ENCODE measurements at regions not wholly inside any gene's neighbourhood (a gene's known extent, or its start where the extent isn't known, plus 50 kb on each side); places are given as distances from the start of the nearest gene placed in this dataset.
"Not testable (repeated sequence)": the region's sequence is repeated elsewhere in the genome, so short reads cannot be mapped to it uniquely, and the experiment has no call there.

GRCh38 chr7:73918926-73919693, 58.2 kb downstream of the TMEM270 start:
- TF ChIP-seq JUND (IDR thresholded peaks at IDR 0.05; ENCODE audit: low read depth), result no peak
- in situ Hi-C loops (cut with HindIII; ENCODE audit: low pct_unique_long_range_greater_than_20kb, low sequenced_read_pairs), result no loop called here
- no peak for DNase-seq (ENCODE audit: low read depth in 1 of 2, low spot score in 1 of 2)

DNA sequence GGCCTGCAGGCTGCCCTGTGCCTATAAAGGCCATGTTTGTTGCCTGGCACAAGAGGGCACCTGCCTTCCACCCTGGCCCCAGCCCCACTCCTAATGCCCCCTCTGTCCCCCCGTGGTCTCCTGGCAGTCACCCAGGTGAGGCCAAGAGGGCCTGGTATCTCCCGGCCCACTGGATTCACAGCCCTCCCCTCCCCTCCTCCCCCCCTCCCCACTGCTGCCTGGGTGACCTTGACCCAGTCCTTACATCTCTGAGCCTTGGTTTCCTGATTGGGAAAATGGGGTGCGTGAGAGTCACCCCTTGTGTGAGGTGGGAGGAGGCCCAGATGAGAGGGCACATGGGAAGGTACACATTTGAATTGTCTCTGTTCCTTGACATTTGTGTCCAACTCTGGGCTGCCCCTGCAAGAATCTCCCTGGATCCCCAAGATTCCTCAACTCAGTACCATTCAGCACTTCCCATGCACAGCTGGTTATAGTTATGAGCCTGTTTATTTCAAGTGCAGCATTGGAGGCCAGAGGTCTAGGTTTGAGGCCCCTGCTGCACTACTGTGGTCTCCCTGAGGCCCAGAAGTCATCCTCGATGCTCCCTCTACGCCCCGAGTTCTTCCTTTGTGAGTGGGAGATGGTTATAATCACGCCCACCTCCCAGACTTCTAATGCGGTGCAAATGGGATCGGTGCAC, 58.9 kb downstream of the TMEM270 start:
- TF ChIP-seq JUND (IDR thresholded peaks at IDR 0.05; ENCODE audit: low read depth), result no peak
- in situ Hi-C loops (cut with HindIII; ENCODE audit: low pct_unique_long_range_greater_than_20kb, low sequenced_read_pairs), result no loop called here
- DNase-seq (ENCODE audit: low read depth in 1 of 2, low spot score in 1 of 2), result no peak

GRCh38 chr7:73920406-73921134, 59.6 kb downstream of the TMEM270 start:
- DNase-seq (ENCODE audit: low read depth in 1 of 2, low spot score in 1 of 2), result no peak
- in situ Hi-C loops (cut with HindIII; ENCODE audit: low pct_unique_long_range_greater_than_20kb, low sequenced_read_pairs), result no loop called here
- no peak for TF ChIP-seq JUND (IDR thresholded peaks at IDR 0.05; ENCODE audit: low read depth)

- no peak for TF ChIP-seq JUND (IDR thresholded peaks at IDR 0.05; ENCODE audit: low read depth)
- in situ Hi-C loops (cut with HindIII; ENCODE audit: low pct_unique_long_range_greater_than_20kb, low sequenced_read_pairs), result no loop called here
- DNase-seq (ENCODE audit: low read depth in 1 of 2, low spot score in 1 of 2), result no peak
These were observed 60.9 kb downstream of the TMEM270 start for GRCh38 chr7:73921623-73922528.

- in situ Hi-C loops (cut with HindIII; ENCODE audit: low pct_unique_long_range_greater_than_20kb, low sequenced_read_pairs); DNase-seq (ENCODE audit: low read depth in 1 of 2, low spot score in 1 of 2): not testable (repeated sequence)
These were observed 67.7 kb downstream of the TMEM270 start for GRCh38 chr7:73928644-73929043.

- DNase-seq (ENCODE audit: low read depth in 1 of 2, low spot score in 1 of 2), result no peak
- in situ Hi-C loops (cut with HindIII; ENCODE audit: low pct_unique_long_range_greater_than_20kb, low sequenced_read_pairs), result no loop called here
- TF ChIP-seq JUND (IDR thresholded peaks at IDR 0.05; ENCODE audit: low read depth), result no peak
These were observed 70.5 kb downstream of the TMEM270 start for GRCh38 chr7:73931502-73931901.

GRCh38 chr7:73932364-73932763, 71.4 kb downstream of the TMEM270 start:
- TF ChIP-seq JUND (IDR thresholded peaks at IDR 0.05; ENCODE audit: low read depth), result no peak
- DNase-seq (ENCODE audit: low read depth in 1 of 2, low spot score in 1 of 2), result no peak
- in situ Hi-C loops (cut with HindIII; ENCODE audit: low pct_unique_long_range_greater_than_20kb, low sequenced_read_pairs), result no loop called here

DNA sequence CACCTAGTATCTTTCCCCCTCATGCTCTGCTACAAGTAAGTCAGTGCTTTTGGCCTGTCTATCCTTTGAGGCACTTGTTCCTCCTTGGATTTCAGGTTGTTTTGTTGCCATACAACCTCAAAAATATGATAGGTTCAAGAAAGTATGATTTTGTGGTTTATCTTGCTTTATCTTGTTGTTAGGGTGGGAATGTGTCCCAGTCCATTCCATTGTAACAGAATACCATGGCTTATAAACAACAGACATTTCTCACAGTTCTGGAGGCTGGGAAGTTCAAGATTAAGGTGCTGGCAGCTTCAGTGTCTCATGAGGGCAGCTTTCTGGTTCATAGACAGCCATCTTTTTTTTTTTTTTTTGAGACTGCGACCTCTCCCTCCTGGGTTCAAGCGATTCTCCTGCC, 72.1 kb downstream of the TMEM270 start:
- in situ Hi-C loops (cut with HindIII; ENCODE audit: low pct_unique_long_range_greater_than_20kb, low sequenced_read_pairs), result no loop called here
- TF ChIP-seq JUND (IDR thresholded peaks at IDR 0.05; ENCODE audit: low read depth), result no peak
- no peak for DNase-seq (ENCODE audit: low read depth in 1 of 2, low spot score in 1 of 2)

GRCh38 chr7:73936967-73937366, 76.0 kb downstream of the TMEM270 start:
- no peak for TF ChIP-seq JUND (IDR thresholded peaks at IDR 0.05; ENCODE audit: low read depth)
- DNase-seq (ENCODE audit: low read depth in 1 of 2, low spot score in 1 of 2), result no peak
- in situ Hi-C loops (cut with HindIII; ENCODE audit: low pct_unique_long_range_greater_than_20kb, low sequenced_read_pairs), result no loop called here

- in situ Hi-C loops (cut with HindIII; ENCODE audit: low pct_unique_long_range_greater_than_20kb, low sequenced_read_pairs); DNase-seq (ENCODE audit: low read depth in 1 of 2, low spot score in 1 of 2): not testable (repeated sequence)
These were observed 76.7 kb downstream of the TMEM270 start for GRCh38 chr7:73937650-73938049.

DNA sequence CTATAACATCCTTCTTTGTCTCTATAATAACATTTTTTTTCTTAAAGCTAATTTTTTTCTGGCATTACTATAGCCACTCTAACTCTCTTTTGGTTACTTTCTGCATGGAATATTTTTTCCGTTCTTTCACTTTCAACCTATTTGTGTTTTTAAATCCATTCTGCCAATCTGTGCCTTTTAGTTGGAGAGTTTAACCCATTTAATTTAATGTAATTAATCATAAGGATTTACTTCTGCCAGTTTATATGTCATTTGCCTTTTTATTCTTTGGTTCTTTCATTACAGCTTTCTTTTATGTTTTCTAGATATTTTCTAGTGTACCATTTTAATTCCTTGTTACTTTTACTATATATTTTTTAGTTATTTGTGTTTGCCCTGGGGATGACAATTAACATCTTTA, 78.6 kb downstream of the TMEM270 start:
- TF ChIP-seq JUND (IDR thresholded peaks at IDR 0.05; ENCODE audit: low read depth), result no peak
- no peak for DNase-seq (ENCODE audit: low read depth in 1 of 2, low spot score in 1 of 2)
- in situ Hi-C loops (cut with HindIII; ENCODE audit: low pct_unique_long_range_greater_than_20kb, low sequenced_read_pairs), result no loop called here

GRCh38 chr7:73940701-73941238, 79.8 kb downstream of the TMEM270 start:
- in situ Hi-C loops (cut with HindIII; ENCODE audit: low pct_unique_long_range_greater_than_20kb, low sequenced_read_pairs), result no loop called here
- no peak for TF ChIP-seq JUND (IDR thresholded peaks at IDR 0.05; ENCODE audit: low read depth)
- no peak for DNase-seq (ENCODE audit: low read depth in 1 of 2, low spot score in 1 of 2)
